Inferior parietal cortex (tissue), 1 donor: ENCODE measurements at regions not wholly inside any gene's neighbourhood (a gene's known extent, or its start where the extent isn't known, plus 50 kb on each side); places are given as distances from the start of the nearest gene placed in this dataset.

Experiments
- DNase-seq: peaks from one replicate; pipeline ENCODE4 v3.0.0-alpha.2; 2016; ENCODE audit errors: extremely low spot score

- DNase-seq: no peak
These were observed 229.9 kb downstream of the TGFB2 start for GRCh38 chr1:218575079-218575478.

GRCh38 chr1:218575856-218576255 is 230.7 kb downstream of the TGFB2 start:
- no peak for DNase-seq

- DNase-seq: no peak
These were observed 237.5 kb downstream of the TGFB2 start for GRCh38 chr1:218582646-218583045.

- DNase-seq: no peak
These were observed 239.5 kb downstream of the TGFB2 start for GRCh38 chr1:218584418-218585155.

GRCh38 chr1:218585511-218586184 is 240.5 kb downstream of the TGFB2 start:
- DNase-seq: no peak

GRCh38 chr1:218587900-218588299 is 242.8 kb downstream of the TGFB2 start:
- no peak for DNase-seq

- no peak for DNase-seq
These were observed 243.5 kb downstream of the TGFB2 start for GRCh38 chr1:218588540-218589172.

- DNase-seq: no peak
These were observed 244.4 kb downstream of the TGFB2 start for GRCh38 chr1:218589487-218589886.

GRCh38 chr1:218591966-218592365 is 246.8 kb downstream of the TGFB2 start:
- DNase-seq: no peak

GRCh38 chr1:218592688-218593087 is 247.6 kb downstream of the TGFB2 start:
- no peak for DNase-seq

- DNase-seq: no peak
These were observed 255.8 kb downstream of the TGFB2 start for GRCh38 chr1:218600968-218601367.

GRCh38 chr1:218604217-218604616 is 259.1 kb downstream of the TGFB2 start:
- no peak for DNase-seq

GRCh38 chr1:218611916-218612585 is 266.9 kb downstream of the TGFB2 start:
- no peak for DNase-seq

GRCh38 chr1:218613105-218613504 is 268.0 kb downstream of the TGFB2 start:
- no peak for DNase-seq

- DNase-seq: no peak
These were observed 268.9 kb downstream of the TGFB2 start for GRCh38 chr1:218614031-218614430.

GRCh38 chr1:218616681-218617080 is 271.5 kb downstream of the TGFB2 start:
- DNase-seq: no peak

- no peak for DNase-seq
These were observed 272.9 kb downstream of the TGFB2 start for GRCh38 chr1:218617986-218618385.

- no peak for DNase-seq
These were observed 275.8 kb downstream of the TGFB2 start for GRCh38 chr1:218620956-218621355.

- DNase-seq: no peak
These were observed 278.9 kb downstream of the TGFB2 start for GRCh38 chr1:218624052-218624451.

- no peak for DNase-seq
These were observed 280.3 kb downstream of the TGFB2 start for GRCh38 chr1:218625393-218625792.

GRCh38 chr1:218633238-218633988 is 288.3 kb downstream of the TGFB2 start:
- DNase-seq: no peak

- DNase-seq: no peak
These were observed 289.1 kb downstream of the TGFB2 start for GRCh38 chr1:218634212-218634611.
